Bone marrow (tissue), 2 donors: ENCODE measurements at regions not wholly inside any gene's neighbourhood (a gene's known extent, or its start where the extent isn't known, plus 50 kb on each side); places are given as distances from the start of the nearest gene placed in this dataset.

ENCODE experiments used
- DNase-seq, 2 donors: peaks; one replicate each; lab custom pipeline; 2025; lab: John Stamatoyannopoulos, UW

GRCh38 chr13:47426126-47426849 is 529.4 kb upstream of the HTR2A start:
- no peak for DNase-seq

- no peak for DNase-seq
Measured at GRCh38 chr13:47421525-47421924, 524.7 kb upstream of the HTR2A start.

- no peak for DNase-seq
Measured at GRCh38 chr13:47420568-47420967, 523.7 kb upstream of the HTR2A start.

GRCh38 chr13:47420020-47420419 is 523.2 kb upstream of the HTR2A start:
- DNase-seq, result no peak

DNA sequence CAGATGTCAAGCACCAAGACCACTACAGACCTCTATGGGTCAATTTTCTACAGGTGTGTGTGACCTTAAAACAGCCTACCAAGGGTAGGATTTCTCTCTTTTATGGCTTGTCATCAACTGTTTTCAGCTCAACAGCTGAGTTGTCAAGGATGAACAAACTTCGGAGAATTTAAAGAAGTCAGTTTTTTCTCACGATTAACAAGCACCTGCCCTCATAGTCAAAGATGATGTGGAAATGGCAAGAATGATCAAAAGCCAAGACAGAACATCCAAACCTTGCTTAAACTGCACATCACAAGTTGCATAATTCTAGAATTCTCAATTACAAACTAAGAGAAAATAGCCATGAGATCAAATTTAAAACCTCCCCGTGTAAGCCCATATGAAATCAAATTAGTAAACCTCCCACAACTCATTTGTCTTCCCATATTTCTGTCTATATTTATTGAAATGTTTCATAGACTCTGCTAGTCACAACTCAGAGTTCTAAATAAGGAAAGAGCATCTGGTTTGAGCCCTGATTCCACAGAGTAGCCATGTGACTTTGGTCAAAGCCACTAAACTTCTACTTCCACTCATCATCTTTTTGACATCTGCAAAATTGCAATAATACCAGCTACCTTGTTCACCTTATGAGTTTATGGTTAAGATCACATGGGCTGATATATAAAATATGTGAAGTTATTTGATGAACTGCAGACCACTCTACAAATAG is 521.5 kb upstream of the HTR2A start:
- no peak for DNase-seq

- DNase-seq, result no peak
Measured at GRCh38 chr13:47417485-47417884, 520.6 kb upstream of the HTR2A start.

- DNase-seq, result no peak
Measured at GRCh38 chr13:47415048-47415447, 518.2 kb upstream of the HTR2A start.

- DNase-seq, result no peak
Measured at GRCh38 chr13:47413526-47413925, 516.7 kb upstream of the HTR2A start.

DNA sequence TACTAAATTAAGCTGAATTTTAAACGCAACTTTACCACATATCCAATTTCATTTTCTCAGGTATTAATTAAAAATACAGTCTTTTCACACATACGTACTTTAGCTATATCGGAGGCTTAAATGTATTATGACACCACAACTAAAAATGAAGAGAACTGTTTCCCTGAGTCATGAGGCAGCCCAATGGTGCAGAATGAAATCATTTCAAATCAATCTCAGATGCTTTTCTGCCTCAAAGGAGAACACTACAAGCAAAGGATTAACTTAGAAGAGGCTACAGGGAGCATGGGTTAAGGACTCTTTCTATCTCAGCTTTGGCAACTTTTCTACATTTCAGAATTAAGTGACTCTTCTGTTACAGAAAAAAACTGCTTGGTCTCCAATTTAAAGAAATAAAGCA is 516.3 kb upstream of the HTR2A start:
- DNase-seq, result no peak

- no peak for DNase-seq
Measured at GRCh38 chr13:47409778-47410177, 512.9 kb upstream of the HTR2A start.

DNA sequence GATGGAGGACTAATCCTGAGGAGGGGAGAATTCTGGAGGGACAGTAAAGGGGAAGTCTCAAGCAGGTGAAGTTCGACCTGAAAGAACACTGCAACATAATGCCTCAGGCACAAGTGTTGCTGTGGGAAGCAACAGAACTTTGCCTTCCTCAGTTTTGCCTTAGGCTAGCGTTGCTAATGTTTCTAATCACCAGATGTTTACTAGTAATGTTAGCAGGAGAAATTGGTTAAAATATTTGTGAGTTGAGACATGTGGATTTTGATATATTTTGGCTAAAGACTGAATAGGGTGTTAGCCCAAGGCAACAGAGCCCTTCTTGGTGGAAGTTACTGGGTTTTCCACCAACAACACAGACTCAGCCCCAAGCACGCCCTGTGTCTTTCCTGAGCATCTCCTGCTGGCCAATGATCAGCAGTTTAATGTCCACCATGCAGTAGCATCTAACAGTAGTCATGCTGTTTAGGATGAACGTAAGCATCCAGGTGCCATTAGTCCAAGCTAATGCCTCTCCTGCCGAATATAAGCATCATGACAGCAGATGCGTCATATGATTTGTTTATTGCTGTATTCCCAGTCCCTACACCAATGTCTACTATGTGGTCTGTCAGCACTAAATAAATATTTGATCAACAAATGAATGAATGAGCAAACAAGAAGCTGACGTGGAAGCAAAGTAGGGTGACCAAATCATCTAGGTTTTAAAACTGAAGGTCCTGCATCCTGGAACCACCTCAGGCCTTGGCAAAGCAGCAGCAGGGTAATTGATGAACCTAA is 511.9 kb upstream of the HTR2A start:
- no peak for DNase-seq

GRCh38 chr13:47407808-47408207 is 511.0 kb upstream of the HTR2A start:
- DNase-seq, result no peak

DNA sequence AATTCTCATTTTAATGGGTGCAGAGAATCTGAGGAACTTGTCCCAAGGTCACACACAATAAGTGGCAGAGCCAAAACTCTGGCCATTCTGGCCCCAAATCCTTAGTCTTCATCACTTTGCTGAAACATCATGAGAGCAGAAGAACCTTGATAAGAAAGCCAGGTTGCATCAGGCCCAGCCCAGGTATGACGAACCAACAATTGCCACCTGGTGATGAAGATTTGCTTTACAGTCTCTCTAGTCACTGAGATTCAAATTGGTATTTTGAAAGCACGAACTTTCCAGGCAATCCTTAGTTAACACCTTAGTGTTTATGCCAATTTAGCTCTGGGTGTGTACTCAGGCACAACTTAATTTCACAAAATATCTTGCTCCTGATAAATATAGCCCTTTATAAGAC is 502.7 kb upstream of the HTR2A start:
- no peak for DNase-seq

DNA sequence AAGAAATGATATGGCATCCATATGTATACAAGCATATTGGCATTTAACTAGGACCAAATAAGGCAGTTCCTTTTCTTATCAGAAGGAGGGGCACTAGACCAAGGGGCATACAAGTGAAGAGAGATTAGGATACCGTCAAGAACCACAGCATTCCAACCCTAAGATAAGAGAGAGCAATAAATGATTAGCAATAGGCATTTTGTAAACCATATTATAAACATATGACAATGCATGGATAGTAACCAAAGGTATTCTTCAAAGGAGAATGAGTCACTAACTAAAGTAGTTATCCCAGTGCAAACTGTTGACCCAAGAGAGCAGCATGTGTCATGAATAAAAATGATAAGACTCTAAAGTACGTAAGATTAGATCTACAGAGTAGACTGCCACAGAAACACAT is 500.9 kb upstream of the HTR2A start:
- DNase-seq, result no peak

DNA sequence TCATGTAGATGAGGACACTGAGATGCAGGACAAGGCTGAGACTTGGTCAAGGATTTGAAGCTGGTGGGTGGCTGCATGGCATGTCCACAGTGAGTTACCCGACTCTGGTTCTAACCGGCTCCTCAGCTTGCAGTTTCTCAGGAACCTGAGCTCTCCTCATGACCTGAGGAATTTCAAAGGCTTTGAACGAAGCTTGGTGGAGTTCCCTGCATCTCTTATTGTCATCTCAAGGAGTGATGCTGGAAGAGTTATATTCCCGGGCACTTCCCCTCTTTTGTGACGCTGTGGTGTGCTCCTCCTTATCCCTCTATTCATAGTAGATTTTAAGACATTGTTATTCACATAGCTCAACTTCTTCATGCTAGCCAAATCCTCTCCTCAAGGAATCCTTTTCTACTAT is 500.1 kb upstream of the HTR2A start:
- DNase-seq, result no peak

DNA sequence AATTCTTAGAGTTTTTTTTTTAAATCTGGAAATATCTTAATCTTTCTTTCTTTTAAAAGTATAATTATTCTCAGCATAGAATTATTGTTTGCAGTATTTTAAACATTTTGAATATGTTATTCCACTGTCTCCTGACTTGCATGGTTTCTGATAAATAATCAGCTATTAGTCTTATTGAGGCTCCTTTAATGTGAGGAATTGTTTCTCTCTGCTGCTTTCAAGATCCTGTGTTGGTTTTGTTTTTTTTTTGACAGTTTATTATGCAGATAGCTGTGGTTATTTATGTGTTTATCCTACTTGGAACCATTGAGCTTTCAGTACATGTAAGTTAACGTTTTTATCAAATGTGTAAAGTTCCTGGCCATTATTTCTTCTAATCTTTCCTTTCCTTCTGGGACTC is 477.9 kb upstream of the HTR2A start:
- DNase-seq, result no peak

DNA sequence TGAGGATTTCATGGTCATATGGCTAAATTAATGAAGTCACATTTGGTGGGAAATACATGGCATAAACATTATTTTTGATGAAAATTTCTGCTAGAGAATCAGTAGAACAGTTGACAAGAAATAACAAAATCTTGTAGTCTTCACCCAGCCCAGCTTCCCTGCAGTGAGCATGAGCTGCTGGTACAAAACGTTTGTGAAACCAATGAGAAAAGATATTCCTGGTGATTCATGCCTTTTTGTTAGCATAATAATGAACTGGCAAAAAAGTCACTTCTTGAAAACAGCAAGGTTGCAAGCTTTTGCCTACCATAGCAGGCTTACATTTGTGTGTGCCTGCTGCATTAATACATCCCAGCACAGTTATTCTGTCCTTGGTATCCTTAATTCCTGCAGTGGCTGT is 475.9 kb upstream of the HTR2A start:
- DNase-seq, result no peak

DNA sequence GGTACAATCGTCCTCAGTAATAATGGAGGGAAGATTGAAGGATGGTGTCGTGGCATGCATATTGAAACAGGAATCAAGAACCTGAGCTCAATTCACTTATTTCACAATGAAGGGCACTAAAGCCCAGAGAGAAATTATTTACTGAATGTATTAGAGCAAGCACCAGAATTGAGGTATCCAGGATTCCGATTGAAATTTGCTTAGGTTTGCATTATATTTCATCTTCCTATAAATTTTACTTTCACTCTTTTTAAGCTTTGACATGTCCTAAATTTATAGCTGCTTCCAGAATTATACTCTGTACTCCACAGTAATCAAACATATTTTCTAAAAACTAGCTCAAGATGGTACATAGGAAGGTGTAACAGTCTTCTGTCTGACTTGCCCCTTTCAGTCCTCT is 454.9 kb upstream of the HTR2A start:
- no peak for DNase-seq

- no peak for DNase-seq
Measured at GRCh38 chr13:47350334-47351124, 453.7 kb upstream of the HTR2A start.

DNA sequence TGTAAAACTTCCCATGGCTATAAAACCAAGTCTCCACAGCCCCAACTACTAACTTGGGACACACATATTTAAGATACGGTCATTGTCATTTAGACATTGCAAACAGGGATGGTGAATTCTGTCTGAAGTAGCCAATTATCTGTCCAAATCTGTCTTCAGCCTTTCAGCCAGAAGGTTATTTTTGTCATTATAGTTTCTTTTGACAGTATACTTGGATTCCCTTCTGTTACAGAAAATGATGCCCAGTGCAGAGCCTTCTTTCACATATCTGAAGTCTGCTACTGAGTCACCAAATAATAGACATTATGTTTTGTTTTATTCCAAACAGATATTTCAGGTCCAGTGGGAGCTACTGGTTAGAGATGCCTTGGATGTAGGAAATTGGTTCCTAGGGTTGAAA is 452.4 kb upstream of the HTR2A start:
- DNase-seq, result no peak

DNA sequence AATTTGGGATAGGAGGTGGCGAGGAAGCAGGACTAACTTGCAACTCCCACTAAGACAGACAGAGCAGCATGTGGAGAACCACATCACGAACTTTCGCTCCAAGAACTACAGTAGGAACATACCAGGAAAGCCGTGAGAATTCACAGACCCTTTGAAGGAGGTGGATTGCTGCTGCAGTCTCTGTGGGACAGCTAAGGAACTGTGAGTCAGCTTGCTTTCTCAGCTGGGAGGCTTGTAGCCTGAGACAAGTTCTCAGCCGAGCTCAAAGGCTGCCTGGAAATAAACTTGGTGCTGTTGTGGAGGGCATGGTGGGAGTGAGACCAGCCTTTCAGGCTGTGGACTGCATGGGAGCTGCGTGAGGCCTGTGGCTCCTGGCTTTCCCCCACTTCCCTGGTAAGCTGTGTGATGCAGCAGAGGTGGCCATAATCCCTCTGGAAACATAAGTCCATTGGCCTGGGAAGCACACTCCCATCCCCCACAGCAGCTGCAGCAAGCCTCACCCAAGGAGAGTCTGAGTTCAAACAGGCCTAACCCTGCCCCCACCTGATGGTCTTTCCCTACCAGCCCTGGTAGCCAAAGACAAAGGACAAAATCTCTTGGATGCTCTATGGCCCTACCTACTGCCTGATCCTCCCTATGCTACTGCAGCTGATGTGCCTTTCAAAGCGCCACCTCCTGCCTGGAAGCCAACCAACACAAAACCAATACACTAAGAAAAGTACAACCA is 441.1 kb upstream of the HTR2A start:
- DNase-seq, result no peak

DNA sequence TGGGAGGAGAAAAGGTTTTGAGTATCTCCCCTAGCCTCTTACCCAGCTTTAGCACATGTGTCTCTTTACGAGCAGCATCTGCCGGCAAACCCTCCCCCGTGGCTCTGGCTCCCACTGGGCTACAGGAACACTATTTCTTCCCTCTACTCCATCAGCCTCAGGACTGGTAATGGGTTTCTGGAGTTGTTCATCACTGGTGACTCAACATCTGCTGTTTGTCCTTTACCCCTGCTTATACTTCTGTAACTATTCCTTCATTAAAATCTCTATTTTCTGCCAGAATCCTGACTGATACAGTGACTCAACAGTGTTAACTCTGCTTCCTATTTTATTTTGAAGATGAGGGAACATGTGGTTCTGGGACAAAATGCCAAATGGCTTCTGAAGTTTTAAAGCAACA is 437.3 kb upstream of the HTR2A start:
- DNase-seq, result no peak
